ENCODE measurements at regions not wholly inside any gene's neighbourhood (a gene's known extent, or its start where the extent isn't known, plus 50 kb on each side); places are given as distances from the start of the nearest gene placed in this dataset.
A peak's percentile ranks its signal among the peaks of the same experiment; 100 is the strongest.

DNA sequence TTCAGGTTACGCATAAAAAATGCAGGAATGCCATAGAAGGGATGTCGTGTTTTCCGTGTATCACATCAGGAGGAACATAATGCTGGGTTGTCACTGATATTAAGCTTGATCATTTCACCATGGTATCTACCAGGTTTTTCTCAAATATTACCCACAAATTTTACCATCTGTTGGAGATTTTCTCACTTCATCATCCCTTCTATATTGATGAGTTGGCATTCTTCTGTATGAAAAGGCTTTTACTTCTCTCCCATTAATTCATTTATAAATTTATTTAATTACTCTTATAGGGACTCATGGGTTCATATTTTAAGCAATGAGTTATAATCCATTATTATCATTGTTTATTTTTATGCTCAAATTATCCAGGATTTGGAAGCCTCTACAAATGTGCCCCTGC lies 608.2 kb downstream of the EPHA4 start:
- no peak for DNase-seq (ENCODE audit: low read depth in 4 of 4, low spot score in 3 of 4)

DNA sequence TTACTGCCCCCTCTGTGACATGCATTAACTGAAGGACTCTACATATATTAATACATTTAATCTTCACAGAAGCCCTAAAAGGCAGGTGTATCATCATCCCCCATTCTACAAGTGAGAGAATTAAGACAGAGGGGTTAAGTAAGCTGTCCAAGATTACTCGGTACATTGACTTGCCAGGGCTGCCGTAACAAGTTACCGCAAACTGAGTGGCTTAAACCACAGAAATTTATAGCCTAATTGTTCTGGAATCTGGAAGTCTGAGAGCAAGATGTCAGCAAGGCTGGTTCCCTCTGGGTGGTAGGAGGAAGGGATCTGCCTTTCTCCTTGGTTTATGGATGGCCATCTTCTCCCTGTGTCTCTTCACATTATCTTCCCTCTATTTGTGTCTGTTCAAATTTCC lies 605.5 kb downstream of the EPHA4 start:
- DNase-seq (ENCODE audit: low read depth in 4 of 4, low spot score in 3 of 4): no peak

DNA sequence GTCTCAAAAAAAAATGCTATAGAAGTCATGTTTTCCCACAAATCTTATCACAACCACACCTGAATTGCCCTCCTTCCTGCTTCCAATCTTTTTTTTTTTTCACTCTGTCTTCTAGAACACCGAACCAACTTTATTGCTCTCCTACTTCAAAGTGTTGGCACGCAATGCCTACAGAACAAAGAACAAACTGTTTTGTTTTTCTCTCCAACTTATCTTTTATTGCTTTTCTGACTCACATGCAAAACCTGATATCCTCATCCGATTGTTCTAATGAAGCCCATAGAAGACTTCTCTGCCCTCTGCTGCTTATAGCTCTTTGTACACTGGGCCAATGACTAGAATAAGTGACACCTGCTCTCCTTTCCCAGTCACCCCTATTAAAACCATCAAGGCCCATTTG lies 602.8 kb downstream of the EPHA4 start:
- DNase-seq (ENCODE audit: low read depth in 4 of 4, low spot score in 3 of 4): no peak

DNA sequence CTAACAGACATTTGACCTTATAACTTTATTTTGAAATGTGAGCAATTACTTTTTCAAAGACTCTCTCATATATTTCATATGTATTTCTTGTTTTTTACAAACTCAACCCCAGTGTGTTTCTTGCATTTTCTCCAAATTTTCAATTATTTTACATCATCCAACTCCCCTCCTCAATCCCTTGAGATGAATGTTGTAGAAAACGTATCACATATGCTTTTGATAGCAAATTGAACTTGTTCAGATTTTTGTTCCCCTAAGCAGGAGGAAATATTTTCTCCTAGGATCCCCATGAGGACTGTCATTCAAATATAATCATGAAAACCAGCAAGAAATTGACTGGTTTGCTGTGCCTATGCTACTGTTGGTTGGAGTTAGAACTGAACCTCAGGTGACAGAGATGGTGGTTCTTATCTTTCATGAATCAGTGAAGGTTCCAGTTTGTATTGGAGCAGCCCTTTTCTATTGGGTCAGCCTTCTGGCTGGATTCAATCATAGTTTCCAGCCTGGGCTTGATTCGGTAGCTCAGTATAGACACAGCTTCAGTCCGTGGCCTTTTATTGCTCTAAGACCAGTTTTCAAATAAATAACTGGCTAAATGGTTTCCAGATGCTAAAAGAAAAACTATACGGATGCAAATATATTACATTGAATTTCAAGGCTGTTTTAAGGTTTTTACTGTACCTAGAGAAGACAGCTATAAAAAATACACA lies 591.0 kb downstream of the EPHA4 start:
- no peak for DNase-seq (ENCODE audit: low read depth in 4 of 4, low spot score in 3 of 4)

DNA sequence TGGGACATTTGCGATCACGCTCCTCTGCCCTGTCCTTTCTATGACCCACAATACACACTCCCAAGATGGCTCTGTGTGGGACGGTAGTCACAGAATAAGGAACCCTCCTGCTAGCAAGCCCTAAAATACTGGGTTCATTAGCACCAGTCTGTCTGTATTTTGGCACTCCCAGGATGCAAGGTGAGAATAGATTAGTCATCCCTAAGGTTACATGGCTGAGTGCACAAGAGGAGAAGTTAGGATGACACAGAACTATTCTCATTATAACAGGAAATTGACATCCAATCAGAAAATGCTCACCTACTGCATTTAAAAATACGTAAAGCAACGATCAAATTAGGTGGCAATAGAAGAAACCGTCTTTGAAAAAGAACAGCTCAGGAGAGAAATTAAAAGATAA lies 590.2 kb downstream of the EPHA4 start:
- DNase-seq (ENCODE audit: low read depth in 4 of 4, low spot score in 3 of 4): no peak

DNA sequence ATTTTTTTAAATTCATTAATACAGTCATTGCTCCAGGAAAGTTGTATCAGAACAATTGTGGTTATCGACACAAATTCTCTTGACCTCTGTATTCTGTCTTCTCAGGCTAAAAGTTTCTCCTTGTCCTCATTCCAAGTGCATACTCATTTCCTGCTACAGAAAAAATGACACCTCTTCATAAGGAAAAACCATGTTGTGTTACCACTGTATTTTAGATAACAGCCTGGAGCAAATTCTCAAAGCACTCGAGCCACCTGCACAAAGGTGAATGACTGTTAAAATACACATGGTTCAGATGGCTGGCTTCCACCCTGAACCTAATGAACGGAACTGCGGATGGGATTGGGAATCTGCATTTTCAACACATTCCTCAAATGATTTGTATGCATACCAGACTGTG lies 586.5 kb downstream of the EPHA4 start:
- DNase-seq (ENCODE audit: low read depth in 4 of 4, low spot score in 3 of 4): no peak

DNA sequence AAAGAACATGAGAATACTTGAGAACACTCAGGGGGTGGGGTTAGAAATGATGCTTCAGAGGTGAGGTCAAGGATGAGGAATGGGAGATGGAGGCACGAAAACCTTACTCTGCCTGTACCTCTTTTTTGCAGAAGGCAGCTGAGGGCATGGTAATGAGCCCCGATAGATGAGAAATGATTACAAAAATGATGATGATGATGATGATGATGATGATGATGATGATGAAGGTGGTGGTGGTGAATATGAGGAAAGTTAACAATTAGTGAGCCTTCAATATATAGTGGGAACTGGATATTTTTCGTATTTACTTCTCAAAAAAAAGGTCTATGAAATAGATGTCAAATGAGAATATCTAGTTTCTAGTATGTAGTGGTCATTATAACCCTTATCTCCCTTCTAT lies 584.3 kb downstream of the EPHA4 start:
- DNase-seq (ENCODE audit: low read depth in 4 of 4, low spot score in 3 of 4): no peak

DNA sequence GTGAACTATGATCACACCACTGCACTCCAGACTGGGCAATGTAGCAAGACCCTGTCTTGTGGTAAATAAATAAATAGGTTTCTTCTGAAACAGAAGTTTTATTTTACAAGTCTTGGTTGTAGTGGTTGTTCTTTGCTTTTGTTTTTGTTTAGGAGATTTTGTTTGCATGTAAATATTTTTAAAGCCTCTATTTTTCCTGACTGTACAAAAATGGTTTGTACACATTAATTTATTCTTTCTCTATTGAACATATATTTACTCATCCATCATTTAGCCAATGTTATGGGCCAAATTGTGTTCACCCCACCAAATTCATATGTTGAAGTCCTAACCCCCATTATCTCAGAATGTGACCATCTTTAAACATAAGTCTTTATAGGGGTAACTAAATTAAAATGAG lies 580.1 kb downstream of the EPHA4 start:
- DNase-seq (ENCODE audit: low read depth in 4 of 4, low spot score in 3 of 4): no peak

DNA sequence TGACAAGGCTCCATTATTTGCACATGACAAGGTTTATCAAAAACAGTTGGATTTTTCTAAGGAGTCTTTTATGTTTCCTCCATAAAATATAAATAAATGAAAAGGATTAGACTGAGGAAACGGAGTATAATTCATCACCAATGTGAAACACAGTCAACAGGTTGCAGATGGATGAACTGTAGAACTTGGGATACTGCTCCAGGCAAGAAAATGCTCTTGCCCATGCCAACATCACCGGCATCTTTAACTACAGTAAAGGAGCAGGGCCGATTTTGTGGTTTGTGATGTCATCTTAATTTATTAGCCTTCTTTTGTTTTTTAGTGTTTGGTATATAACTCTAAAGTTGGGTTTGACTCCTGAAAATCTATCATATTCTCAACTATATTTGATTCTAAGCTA lies 577.3 kb downstream of the EPHA4 start:
- DNase-seq (ENCODE audit: low read depth in 4 of 4, low spot score in 3 of 4): no peak

DNA sequence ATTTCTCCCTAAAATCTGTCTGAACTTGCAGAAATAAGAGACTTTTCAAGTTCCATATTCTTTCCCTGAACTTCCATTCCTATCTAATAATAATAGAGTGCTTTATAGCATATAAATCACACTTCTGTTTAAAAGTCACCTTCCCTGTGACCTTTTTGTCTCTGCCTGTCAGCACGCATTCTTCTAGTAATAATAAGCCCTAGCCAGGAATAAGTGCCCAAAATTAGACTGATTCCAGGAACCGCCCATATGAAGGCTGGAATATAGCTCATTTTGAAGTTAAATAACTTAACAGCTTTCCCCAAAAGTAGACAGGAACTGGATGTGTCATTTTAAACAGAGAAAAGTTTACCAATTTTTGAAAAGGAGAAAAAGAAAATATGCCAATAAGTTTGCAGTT lies 576.5 kb downstream of the EPHA4 start:
- DNase-seq (ENCODE audit: low read depth in 4 of 4, low spot score in 3 of 4): no peak

DNA sequence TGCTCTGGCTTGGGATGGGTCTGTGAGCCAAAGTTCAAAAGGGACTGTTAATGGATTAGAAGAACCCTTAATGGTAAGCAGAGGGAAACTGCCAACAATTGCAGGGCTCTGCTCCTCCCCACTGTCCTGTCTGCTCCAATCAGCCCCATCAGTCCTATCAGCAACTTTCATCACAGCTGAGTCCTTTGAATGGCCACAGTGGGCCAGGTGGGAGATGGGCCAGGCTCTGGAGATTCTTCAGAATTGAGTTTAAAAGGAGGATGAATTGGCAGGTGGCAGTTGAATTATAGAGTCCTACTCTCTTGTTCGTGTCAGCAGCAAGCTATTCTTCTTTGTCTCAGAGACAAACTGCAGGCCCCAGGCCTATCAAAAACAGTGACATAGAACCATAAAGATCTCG lies 573.9 kb downstream of the EPHA4 start:
- no peak for DNase-seq (ENCODE audit: low read depth in 4 of 4, low spot score in 3 of 4)

DNA sequence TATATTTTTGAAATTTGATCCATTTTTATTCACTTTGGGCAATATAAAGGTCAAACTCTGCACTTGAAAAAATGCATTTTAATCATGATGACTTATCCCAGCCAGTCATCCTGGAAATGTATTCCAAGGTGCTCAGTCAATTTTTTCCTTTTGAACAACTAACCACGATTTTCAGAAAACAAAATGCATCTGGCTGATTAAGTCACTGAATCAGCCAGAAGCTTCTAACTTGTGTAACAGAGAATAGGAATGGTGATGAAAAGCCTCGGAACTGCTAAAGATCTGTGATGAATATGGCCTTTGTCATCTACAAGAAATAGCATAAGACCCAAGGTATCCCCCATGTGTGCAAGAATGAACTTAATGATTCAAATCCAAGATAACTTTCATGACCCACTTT lies 572.7 kb downstream of the EPHA4 start:
- no peak for DNase-seq (ENCODE audit: low read depth in 4 of 4, low spot score in 3 of 4)

DNA sequence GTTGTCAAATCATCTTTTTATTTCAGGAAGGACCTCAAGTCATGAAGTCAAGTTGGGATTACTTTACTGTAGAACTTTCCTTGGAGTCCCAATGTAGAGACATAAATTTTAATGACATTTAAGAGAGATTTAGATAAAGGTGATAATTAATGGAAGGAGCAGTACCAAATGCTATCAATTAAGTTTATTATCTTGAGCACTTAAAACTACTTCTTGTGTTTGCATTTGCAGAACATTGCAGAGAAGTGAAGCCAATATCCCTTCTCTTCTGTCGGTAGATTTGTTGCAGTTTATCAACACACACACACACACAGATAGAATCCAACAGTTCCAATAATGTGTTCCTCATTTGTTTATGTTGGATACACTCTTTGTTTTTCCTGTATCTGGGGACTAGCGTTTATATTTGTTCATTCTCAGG lies 570.7 kb downstream of the EPHA4 start:
- DNase-seq (ENCODE audit: low read depth in 4 of 4, low spot score in 3 of 4): peak in 3 of 4 donors; percentile 20 to 47 (median 46)

DNA sequence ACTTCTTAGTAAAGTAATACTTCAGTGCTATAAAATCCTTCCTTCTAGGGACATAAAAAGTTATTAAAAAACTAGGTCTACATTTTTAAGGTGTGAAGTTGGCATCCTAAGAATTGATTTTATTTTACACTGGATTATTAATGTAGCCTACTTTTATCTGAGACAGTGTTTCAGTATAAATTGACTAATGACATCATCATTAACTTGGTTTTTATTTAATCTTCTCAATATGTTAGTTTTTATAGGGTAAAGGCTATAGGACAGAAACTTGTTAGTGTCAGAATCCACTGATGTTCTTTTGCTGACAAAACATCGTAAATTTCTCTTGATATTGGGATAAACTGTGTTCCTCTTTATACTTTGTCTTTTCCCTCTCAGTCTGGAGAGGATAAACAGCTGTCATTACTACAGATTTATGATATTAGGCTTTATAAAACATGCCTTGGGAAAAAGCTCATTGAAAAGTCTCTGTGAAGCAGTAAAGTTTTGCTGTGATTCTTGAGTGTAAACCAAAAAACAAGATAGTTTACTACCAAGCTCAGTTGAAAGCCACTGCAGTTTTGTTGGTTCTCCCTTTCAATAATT lies 569.9 kb downstream of the EPHA4 start:
- DNase-seq (ENCODE audit: low read depth in 4 of 4, low spot score in 3 of 4): no peak

DNA sequence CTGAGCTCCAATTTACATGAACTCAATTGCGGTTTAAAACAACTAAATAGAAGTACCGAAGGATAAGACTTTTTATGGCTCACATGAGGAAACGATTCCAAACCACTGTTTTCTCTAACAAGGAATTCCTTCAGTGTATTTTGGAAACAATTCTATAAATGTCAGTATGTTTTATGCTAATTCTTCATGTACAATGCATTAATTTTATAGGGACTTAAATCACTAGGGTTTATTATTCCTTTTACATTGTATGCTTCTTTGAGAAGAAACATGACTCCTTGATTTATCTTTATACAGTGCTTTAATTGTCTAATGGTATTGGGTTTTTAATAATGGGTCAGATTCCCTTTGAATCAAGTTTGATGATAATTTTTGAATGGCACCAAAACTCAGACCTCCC lies 566.8 kb downstream of the EPHA4 start:
- no peak for DNase-seq (ENCODE audit: low read depth in 4 of 4, low spot score in 3 of 4)

DNA sequence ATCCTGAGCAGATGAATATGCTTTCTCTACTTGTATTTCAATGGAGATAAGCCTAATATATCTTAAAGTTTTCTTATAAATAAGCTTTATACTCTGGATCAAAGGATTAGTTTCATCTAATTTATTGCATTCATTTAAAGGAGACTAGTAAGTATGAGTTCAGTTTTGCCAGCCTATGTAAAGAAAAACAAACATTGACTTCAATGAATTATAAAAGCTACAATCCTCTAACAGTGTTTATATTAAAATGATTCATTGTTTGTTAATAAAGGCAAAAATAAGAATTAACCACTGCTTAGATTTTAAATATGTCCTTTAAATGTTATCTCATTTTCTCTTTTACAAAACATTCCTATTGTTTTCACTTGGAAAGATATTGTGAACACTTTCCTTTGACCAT lies 566.0 kb downstream of the EPHA4 start:
- DNase-seq (ENCODE audit: low read depth in 4 of 4, low spot score in 3 of 4): no peak

DNA sequence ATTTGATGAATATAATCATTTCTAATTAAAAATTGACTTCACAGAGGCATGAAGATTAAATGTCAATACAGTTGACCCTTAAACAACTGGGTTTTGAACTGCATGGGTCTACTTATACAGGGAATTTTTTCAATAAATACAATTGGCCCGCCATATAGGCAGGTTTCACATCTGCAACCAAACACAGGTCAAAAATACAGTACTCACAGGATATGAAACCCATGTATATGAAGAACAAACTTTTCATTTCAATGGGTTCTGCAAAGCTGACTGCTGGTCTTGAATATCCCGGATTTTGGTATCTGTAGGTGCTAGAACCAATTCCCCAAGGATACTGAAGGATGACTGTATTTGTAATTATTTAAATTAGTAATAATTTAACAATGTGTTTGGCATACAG lies 555.6 kb downstream of the EPHA4 start:
- DNase-seq (ENCODE audit: low read depth in 4 of 4, low spot score in 3 of 4): no peak

DNA sequence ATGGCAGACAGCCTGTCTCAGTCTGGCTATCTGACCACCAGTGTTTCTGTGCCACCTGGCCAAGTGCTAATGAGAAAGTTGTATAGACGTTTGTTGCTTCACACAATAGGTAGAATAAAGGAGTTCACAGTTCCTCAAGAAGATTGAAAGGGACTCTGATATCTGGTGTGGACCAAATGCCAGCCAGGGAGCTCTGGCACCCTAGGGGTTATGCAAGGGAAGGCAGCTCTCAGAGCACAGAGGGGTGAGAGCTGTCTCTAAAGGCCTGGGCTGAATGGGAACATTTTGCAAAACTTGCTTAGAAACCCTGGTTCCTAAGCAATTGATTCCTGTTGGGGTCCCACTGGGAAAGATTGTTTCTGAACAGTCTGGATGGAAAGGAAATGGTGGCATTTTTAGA lies 553.8 kb downstream of the EPHA4 start:
- DNase-seq (ENCODE audit: low read depth in 4 of 4, low spot score in 3 of 4): no peak

DNA sequence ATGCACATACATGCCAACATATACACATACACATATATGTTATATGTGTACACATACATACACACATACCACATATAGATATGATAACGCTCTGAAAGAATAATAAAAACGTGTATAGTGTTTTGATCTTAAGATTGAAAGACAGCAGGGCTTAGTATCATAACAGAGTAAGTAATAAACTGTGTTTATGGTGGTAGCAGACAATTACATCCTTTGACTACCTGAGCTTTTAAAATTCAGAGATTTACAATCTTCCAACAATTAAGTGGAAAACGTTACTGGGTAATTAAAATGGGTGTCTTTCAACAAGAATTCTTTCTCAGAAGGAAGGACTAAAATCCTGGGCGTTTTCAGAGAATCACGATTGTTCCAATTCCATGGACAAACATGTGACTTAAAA lies 552.4 kb downstream of the EPHA4 start:
- DNase-seq (ENCODE audit: low read depth in 4 of 4, low spot score in 3 of 4): no peak

DNA sequence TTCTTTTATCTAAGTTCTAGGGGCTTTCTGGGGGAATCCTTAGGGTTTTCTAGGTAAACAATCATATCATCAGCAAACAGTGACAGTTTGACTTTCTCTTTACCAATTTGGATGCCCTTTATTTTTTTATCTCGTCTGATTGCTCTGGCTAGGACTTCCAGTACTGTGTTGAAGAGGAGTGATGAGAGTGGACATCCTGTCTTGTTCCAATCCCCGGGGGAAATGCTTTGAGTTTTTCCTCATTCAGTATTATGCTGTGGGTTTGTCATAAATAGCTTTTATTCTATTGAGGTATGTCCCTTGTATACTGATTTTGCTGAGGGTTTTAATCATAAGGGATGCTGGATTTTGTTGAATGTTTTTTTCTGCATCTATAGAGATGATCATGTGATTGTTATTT lies 549.5 kb downstream of the EPHA4 start:
- DNase-seq (ENCODE audit: low read depth in 4 of 4, low spot score in 3 of 4): no peak

DNA sequence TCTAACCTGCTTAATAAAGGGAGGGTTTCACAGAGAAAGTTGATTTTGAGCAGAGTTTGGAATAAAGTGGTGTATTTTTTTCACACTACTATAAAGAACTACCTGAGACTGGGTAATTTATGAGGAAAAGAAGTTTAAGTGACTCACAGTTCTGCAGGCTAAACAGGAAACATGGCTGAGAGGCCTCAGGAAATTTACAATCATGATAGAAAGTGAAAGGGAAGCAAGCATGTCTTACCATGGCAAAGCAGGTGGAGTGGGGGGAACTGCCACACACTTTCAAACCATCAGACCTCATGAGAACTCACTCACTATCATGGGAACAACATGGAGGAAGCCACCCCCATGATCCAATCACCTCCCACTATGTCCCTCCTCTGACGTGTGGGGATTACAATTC lies 546.7 kb downstream of the EPHA4 start:
- no peak for DNase-seq (ENCODE audit: low read depth in 4 of 4, low spot score in 3 of 4)

DNA sequence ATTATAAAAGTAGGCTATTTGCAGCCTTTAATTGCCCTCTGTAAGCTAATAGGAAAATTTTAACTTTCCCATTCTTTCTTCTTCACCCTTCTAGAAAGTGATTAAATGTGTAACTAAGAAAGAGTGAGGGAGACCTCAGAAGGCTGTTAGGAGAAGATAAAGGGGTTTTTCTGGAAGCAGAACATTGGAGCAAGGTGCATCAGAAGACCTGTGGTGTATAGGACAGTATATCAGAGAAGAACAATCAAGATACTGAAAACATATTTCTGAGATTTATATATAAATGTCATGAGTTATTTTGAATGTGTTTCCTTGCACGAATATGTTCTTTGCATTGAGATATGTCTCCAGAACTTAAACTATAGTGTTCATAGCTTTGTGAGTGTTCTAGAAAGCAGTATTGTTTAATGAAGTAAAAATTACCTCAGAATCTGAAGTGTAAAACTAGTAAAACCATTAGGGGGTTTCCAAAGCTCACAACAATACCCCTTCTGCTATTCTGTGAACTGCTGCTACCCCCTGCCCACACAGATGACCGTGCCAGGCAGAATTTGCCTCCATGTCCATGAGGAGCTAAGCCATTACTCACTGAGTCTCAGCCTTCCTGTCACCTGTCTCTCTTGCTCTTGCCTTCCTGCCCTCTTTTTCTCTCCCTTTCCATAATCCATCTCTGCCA lies 537.9 kb downstream of the EPHA4 start:
- DNase-seq (ENCODE audit: low read depth in 4 of 4, low spot score in 3 of 4): no peak

All from right renal pelvis (tissue), 4 donors.